NOMO-1 treated with dmso at 0.1 percent for 144 hours (cell line): ENCODE measurements at regions not wholly inside any gene's neighbourhood (a gene's known extent, or its start where the extent isn't known, plus 50 kb on each side); places are given as distances from the start of the nearest gene placed in this dataset.
"Not testable (repeated sequence)": the region's sequence is repeated elsewhere in the genome, so short reads cannot be mapped to it uniquely, and the experiment has no call there.

Source experiments
- DNase-seq: peaks from one replicate; lab custom pipeline; 2025; ENCODE audit not compliant: unreplicated experiment; lab: John Stamatoyannopoulos, UW

DNA sequence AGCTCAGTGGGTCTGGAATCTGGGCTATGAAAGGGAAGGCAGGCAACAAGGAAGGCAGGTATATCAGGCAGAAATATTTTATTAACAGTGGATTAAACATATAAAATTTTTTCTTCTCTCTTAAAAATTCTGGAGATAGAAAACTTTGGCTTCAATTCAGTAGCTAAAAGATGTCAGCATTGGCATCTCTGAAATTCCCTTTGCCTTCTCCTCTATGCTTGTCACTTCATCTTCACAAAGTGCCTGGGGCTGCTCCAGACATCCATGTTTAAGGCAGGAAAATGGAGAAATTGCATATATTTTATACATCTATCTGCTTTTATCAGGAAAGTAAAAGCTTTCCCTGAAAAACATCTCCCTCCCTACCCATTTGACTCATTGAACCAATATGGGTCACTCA, 894.1 kb upstream of the API5 start:
- DNase-seq: no peak

- DNase-seq: no peak
Observed at GRCh38 chr11:42422090-42422489, 889.7 kb upstream of the API5 start.

DNA sequence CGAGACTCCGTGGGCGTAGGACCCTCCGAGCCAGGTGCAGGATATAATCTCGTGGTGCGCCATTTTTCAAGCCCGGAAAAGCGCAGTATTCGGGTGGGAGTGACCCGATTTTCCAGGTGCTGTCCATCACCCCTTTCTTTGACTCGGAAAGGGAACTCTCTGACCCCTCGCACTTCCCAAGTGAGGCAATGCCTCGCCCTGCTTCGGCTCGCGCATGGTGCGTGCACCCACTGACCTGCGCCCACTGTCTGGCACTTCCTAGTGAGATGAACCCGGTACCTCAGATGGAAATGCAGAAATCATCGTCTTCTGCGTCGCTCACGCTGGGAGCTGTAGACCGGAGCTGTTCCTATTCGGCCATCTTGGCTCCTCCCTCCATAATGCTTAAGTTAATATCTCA, 876.9 kb upstream of the API5 start:
- DNase-seq: not testable (repeated sequence)

DNA sequence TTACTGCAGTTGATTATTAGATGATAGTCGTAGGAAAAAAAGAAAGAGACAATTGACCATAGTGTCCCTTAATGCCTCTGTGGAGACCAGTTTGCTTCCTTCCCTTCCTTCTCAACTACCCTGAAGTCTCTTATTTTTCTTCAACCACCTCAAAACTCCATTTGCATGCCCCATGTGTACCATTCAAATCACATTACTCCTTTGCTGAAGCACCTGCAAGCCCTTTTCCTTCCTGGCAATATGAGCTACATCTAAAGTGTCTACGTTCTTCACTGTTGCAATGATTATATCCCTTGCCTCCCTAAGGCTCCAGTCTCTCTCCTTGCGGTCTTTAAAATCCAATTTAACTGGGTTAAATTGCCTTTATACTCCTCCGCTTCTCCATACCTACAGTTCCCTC, 867.4 kb upstream of the API5 start:
- no peak for DNase-seq

DNA sequence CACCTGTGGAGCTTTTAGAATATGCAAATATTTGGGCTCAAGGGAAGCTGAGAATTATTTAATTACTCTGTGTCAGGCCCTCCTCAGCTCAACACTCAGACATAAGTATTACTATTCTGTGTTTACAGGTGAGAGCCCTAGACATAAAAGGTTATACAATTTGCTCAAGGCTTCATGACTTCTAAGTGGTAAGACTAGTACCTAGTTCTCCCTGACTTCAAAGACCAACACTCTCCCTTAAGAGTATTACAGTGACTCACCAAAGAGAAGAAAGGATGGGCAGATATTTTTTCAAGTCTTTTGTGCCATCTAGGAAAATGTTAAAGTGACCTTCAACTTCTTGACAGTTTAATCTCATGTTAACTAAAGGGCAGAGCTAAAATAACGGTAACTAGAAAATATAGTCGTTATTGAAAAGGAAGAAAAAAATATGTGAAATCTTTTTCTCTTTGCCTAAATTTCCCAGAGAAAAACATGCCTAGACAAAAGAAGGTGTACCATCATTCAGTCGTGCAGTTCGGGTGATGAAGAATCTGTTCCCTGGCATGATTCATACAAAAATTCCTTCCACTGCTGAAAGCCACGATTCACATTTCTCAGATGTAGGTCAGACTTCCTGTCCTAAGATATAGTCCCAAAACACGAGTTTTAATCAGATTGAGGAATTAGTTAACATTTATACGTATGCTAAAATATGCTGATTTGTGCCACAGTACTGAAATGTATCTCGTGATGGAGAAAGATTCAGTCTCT, 849.1 kb upstream of the API5 start:
- no peak for DNase-seq

- no peak for DNase-seq
Observed at GRCh38 chr11:42465623-42466022, 846.2 kb upstream of the API5 start.

DNA sequence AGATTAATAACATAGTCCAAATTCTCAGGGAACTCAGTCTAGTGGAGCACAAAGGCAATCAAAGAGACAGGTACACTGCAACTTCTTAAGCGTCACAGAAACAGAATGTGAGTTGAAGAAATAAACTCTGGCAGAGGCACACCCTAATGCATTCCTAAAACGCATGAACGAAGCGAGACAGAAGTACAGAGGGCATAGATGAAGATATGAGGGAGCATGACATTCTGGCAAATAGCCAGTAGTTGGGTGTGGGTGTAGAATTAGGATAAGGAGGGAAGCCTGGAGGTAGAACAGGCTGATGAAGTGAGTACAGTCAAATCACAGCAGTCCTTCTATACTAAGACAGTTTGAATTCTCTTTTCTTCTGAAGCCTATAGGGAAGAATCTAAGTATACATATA, 838.7 kb upstream of the API5 start:
- DNase-seq: no peak

- no peak for DNase-seq
Observed at GRCh38 chr11:42482822-42483221, 829.0 kb upstream of the API5 start.

GRCh38 chr11:42490506-42490905, 821.3 kb upstream of the API5 start:
- DNase-seq: no peak

- DNase-seq: no peak
Observed at GRCh38 chr11:42494459-42494858, 817.3 kb upstream of the API5 start.

DNA sequence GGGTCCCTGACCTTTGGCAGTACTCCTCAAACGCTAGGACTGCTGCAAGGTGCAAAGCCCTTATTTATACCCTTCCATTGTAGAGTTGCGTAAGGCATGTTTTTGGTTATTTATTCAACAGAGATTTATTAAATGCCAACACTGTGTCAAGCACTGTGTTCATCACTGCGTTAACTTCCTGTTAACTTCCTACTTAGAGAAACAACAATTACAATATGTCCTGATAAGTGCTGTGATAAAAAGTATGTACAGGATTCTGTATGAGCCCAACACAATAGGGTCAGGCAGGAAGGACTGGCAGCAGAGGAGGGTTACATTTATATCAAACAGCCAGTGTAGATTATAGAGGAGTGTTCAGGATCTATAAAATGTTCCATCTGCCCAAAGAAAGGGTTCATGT, 812.8 kb upstream of the API5 start:
- no peak for DNase-seq

- DNase-seq: no peak
Observed at GRCh38 chr11:42502151-42502550, 809.6 kb upstream of the API5 start.

GRCh38 chr11:42521994-42522393, 789.8 kb upstream of the API5 start:
- DNase-seq: no peak

DNA sequence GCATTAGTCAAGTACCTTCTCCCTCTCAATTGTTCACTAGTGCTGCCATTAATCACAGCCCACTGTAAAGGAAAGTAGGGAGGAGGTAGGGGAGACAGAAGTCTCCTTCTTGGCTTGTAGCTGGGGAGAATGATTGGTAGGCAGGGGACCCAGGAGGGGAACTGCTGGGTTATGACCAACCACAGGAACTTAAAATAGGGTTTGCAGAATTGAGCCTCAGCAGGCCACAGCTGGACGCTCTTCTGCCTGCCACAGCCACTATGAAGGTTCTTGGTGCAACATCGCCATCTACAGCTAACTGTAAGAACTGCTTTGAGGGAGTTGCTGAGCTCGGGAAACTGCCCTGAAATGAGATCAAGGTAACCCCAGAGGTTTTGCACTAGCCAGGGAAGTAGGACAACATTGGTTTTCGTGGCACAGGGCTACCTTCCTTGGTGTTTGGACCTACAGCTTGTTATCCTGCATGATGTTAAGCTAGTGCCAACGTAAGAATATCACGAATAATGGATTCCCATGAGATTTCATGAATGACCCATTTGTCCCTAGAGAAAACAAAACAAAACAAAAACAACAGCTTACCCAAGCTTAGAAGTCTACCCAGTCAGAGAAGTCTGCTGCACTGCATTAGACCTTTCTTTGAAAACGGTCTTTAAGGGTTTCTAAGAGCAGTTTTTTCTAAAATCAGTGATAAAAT, 787.1 kb upstream of the API5 start:
- peak; percentile 31 for DNase-seq

GRCh38 chr11:42526426-42526825, 785.4 kb upstream of the API5 start:
- no peak for DNase-seq

- no peak for DNase-seq
Observed at GRCh38 chr11:42528471-42528870, 783.3 kb upstream of the API5 start.

DNA sequence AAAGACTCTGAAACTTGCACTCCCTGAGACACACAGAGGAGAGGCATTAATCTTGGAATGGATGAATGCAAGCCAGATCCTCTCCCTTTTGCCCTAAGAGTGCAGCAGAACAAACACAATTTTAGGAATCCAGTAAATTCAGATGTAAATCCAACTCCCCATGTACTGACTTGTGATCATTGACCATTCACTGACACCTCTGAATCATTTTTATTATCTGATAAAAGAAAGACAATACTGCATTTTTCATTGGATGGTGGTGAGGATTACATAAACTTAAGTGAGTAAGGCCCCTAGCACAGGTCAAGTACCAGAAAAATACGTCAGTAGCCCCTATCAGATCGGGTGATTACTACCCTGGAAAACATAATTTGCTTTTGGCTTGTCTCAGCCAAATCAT, 782.9 kb upstream of the API5 start:
- no peak for DNase-seq

GRCh38 chr11:42536611-42537360, 775.0 kb upstream of the API5 start:
- DNase-seq: no peak

- DNase-seq: no peak
Observed at GRCh38 chr11:42542336-42542735, 769.5 kb upstream of the API5 start.

GRCh38 chr11:42543844-42544419, 767.9 kb upstream of the API5 start:
- no peak for DNase-seq

GRCh38 chr11:42544726-42545125, 767.1 kb upstream of the API5 start:
- DNase-seq: no peak

DNA sequence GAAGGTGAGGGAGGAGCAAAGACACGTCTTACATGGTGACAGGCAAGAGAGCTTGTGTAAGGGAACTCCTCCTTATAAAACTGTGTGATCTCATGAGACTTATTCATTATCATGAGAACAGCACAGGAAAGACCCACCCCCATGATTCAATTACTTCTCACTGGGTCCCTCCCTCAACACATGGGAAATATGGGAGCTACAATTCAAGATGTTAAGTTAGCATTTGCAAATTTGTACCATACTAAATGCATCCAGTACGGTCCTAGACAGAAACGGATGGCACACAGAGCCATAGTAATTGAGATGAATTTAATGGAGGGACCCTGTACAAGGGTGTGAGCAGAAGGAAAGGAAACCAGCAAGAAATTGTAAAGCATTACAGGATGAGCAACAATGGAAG, 765.8 kb upstream of the API5 start:
- no peak for DNase-seq
